ENCODE measurements at regions not wholly inside any gene's neighbourhood (a gene's known extent, or its start where the extent isn't known, plus 50 kb on each side); places are given as distances from the start of the nearest gene placed in this dataset.

DNA sequence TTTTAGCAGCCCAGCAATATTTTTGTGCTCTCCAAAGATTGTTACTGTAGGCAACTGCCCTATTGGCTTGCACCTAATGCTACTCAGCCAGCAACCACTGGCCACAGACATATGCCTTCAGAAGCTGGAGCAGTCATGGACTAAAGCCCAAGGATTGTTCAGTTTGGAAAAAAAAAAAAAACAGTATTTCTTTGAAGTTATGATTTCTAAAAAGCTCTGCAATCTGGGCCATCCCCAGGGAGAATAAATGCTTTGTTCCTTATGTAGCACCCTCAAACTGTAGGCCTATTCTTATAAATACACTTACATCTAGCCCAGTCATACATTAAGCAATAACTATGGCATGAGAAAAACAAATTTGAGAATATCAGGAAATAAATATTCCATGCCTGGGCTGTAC, 2190.5 kb upstream of the RAG2 start:
- no peak for TF ChIP-seq EP300 (IDR thresholded peaks at IDR 0.05)
- TF ChIP-seq, protein P1, sequence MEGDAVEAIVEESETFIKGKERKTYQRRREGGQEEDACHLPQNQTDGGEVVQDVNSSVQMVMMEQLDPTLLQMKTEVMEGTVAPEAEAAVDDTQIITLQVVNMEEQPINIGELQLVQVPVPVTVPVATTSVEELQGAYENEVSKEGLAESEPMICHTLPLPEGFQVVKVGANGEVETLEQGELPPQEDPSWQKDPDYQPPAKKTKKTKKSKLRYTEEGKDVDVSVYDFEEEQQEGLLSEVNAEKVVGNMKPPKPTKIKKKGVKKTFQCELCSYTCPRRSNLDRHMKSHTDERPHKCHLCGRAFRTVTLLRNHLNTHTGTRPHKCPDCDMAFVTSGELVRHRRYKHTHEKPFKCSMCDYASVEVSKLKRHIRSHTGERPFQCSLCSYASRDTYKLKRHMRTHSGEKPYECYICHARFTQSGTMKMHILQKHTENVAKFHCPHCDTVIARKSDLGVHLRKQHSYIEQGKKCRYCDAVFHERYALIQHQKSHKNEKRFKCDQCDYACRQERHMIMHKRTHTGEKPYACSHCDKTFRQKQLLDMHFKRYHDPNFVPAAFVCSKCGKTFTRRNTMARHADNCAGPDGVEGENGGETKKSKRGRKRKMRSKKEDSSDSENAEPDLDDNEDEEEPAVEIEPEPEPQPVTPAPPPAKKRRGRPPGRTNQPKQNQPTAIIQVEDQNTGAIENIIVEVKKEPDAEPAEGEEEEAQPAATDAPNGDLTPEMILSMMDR (IDR thresholded peaks at IDR 0.05) = no peak
- TF ChIP-seq, protein P2, sequence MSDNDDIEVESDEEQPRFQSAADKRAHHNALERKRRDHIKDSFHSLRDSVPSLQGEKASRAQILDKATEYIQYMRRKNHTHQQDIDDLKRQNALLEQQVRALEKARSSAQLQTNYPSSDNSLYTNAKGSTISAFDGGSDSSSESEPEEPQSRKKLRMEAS (IDR thresholded peaks at IDR 0.05) = no peak
- no peak for TF ChIP-seq FOSL2 (IDR thresholded peaks at IDR 0.05)
- TF ChIP-seq FOSL2 (CRISPR knock-in tag; IDR thresholded peaks at IDR 0.05) = no peak
- TF ChIP-seq POLR2A (IDR thresholded peaks at IDR 0.05; ENCODE audit: low read length) = no peak
- TF ChIP-seq SREBF2 (IDR thresholded peaks at IDR 0.05) = no peak
- no peak for TF ChIP-seq RARB (CRISPR knock-in tag; IDR thresholded peaks at IDR 0.05)
